ENCODE measurements at regions not wholly inside any gene's neighbourhood (a gene's known extent, or its start where the extent isn't known, plus 50 kb on each side); places are given as distances from the start of the nearest gene placed in this dataset.

DNA sequence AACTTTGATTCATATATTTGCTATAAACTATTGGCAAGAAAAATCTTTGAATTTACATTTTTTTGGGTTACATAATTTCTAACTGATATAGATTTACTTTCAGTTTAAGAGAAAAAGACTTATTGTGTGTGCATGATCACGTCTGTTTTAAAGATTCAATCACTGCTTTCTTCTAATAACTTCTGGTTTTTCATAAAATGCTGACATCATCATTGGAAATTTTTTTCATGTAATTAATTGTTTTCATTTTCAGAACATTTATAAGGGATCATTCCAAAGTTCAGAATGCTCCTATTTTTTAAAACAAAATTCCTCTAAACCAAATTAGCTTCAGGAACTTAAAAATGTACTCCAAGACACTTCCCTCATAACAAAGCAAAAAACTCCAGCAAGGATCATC lies 500.7 kb upstream of the GBE1 start:
- no peak for TF ChIP-seq PPARA (CRISPR knock-in tag; IDR thresholded peaks at IDR 0.05; ENCODE audit: borderline replicate concordance)
- ATAC-seq: no peak

DNA sequence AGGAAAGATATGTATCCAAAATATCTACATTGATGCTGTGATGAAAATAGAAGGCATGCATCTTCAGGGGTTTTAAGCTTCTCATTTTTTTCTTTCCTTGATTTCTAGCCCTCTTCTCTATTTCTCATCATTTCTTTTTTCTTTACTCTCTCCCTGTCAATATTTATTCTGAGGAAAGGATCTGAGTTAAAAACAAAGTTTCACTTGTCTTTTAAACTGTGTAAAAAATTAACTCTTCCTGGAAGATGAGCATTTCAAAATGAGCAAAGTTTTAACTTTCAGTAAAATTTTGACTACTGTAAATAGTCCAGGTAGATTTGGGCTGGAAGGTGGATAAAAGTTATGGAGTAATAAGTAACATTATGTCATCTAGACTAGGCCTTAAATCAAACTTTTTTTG lies 500.2 kb upstream of the GBE1 start:
- ATAC-seq: no peak
- TF ChIP-seq, protein P1, sequence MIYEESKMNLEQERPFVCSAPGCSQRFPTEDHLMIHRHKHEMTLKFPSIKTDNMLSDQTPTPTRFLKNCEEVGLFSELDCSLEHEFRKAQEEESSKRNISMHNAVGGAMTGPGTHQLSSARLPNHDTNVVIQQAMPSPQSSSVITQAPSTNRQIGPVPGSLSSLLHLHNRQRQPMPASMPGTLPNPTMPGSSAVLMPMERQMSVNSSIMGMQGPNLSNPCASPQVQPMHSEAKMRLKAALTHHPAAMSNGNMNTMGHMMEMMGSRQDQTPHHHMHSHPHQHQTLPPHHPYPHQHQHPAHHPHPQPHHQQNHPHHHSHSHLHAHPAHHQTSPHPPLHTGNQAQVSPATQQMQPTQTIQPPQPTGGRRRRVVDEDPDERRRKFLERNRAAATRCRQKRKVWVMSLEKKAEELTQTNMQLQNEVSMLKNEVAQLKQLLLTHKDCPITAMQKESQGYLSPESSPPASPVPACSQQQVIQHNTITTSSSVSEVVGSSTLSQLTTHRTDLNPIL (CRISPR knock-in tag; IDR thresholded peaks at IDR 0.05; ENCODE audit: low read depth): no peak
- TF ChIP-seq ZNF565 (CRISPR knock-in tag; conservative IDR thresholded peaks at IDR 0.05; ENCODE audit: low read depth) (no peak), RARB (CRISPR knock-in tag; IDR thresholded peaks at IDR 0.05) (no peak), GLIS3 (CRISPR knock-in tag; IDR thresholded peaks at IDR 0.05) (no peak), OSR1 (CRISPR knock-in tag; IDR thresholded peaks at IDR 0.05) (no peak), ISL1 (CRISPR knock-in tag; IDR thresholded peaks at IDR 0.05) (no peak), PPARA (CRISPR knock-in tag; IDR thresholded peaks at IDR 0.05; ENCODE audit: borderline replicate concordance) (no peak), ZNF8 (CRISPR knock-in tag; IDR thresholded peaks at IDR 0.05) (no peak)

DNA sequence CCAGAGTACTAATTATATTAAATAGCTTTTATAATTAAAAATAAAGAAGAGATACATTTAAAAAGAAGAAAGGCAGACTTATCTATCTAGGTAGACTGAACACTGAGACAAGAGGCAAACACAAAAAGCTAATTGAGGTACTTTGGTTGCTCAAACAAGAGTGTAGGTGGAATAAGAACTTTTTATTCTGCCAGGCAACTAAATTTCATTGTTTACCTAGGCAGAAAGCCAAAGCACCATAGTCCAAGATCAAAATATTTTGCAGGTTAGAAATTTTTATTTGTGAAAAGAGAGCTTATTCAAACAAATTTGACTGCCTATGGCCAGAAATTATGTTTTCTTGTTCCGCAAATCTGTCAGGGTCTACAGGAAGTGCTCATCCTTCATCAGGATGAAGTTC lies 499.6 kb upstream of the GBE1 start:
- ATAC-seq: no peak
- TF ChIP-seq ARNTL (CRISPR knock-in tag; IDR thresholded peaks at IDR 0.05; ENCODE audit: borderline replicate concordance, low read depth) (no peak), PPARA (CRISPR knock-in tag; IDR thresholded peaks at IDR 0.05; ENCODE audit: borderline replicate concordance) (no peak)
- TF ChIP-seq, protein P2, sequence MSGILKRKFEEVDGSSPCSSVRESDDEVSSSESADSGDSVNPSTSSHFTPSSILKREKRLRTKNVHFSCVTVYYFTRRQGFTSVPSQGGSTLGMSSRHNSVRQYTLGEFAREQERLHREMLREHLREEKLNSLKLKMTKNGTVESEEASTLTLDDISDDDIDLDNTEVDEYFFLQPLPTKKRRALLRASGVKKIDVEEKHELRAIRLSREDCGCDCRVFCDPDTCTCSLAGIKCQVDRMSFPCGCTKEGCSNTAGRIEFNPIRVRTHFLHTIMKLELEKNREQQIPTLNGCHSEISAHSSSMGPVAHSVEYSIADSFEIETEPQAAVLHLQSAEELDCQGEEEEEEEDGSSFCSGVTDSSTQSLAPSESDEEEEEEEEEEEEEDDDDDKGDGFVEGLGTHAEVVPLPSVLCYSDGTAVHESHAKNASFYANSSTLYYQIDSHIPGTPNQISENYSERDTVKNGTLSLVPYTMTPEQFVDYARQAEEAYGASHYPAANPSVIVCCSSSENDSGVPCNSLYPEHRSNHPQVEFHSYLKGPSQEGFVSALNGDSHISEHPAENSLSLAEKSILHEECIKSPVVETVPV (CRISPR knock-in tag; IDR thresholded peaks at IDR 0.05): no peak
- TF ChIP-seq, protein P3, sequence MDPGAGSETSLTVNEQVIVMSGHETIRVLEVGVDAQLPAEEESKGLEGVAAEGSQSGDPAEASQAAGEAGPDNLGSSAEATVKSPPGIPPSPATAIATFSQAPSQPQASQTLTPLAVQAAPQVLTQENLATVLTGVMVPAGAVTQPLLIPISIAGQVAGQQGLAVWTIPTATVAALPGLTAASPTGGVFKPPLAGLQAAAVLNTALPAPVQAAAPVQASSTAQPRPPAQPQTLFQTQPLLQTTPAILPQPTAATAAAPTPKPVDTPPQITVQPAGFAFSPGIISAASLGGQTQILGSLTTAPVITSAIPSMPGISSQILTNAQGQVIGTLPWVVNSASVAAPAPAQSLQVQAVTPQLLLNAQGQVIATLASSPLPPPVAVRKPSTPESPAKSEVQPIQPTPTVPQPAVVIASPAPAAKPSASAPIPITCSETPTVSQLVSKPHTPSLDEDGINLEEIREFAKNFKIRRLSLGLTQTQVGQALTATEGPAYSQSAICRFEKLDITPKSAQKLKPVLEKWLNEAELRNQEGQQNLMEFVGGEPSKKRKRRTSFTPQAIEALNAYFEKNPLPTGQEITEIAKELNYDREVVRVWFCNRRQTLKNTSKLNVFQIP (CRISPR knock-in tag; IDR thresholded peaks at IDR 0.05; ENCODE audit: borderline replicate concordance, low read depth): no peak

DNA sequence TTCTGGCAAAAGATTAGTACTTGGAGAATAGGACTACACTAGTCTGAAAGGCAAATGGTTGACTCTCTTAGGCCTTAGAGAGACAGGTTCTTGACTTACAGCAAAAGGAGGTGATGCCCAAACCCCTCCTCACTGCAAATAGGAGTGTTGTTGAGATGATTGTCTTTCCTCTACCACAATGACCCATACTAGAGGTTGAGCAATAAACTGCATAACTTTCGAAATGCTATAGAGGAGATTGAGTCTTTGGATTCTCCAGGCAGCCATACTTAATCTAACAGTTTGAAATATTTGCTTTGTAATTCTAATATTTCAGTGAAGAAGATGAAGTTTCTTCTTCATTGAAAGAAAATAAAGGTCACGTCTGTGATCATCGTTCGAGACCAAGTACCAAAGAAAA lies 498.5 kb upstream of the GBE1 start:
- no peak for ATAC-seq
- TF ChIP-seq TCF4 (CRISPR knock-in tag; IDR thresholded peaks at IDR 0.05; ENCODE audit: borderline replicate concordance) (no peak), ESRRG (CRISPR knock-in tag; IDR thresholded peaks at IDR 0.05) (no peak), OSR1 (CRISPR knock-in tag; IDR thresholded peaks at IDR 0.05) (no peak), SNAI2 (CRISPR knock-in tag; IDR thresholded peaks at IDR 0.05) (no peak), BACH2 (CRISPR knock-in tag; IDR thresholded peaks at IDR 0.05; ENCODE audit: borderline replicate concordance) (no peak), GLIS3 (CRISPR knock-in tag; IDR thresholded peaks at IDR 0.05) (no peak)
- TF ChIP-seq, protein P1 (CRISPR knock-in tag; IDR thresholded peaks at IDR 0.05; ENCODE audit: low read depth): no peak
- TF ChIP-seq, protein P2 (CRISPR knock-in tag; IDR thresholded peaks at IDR 0.05): no peak
- TF ChIP-seq, protein P4, sequence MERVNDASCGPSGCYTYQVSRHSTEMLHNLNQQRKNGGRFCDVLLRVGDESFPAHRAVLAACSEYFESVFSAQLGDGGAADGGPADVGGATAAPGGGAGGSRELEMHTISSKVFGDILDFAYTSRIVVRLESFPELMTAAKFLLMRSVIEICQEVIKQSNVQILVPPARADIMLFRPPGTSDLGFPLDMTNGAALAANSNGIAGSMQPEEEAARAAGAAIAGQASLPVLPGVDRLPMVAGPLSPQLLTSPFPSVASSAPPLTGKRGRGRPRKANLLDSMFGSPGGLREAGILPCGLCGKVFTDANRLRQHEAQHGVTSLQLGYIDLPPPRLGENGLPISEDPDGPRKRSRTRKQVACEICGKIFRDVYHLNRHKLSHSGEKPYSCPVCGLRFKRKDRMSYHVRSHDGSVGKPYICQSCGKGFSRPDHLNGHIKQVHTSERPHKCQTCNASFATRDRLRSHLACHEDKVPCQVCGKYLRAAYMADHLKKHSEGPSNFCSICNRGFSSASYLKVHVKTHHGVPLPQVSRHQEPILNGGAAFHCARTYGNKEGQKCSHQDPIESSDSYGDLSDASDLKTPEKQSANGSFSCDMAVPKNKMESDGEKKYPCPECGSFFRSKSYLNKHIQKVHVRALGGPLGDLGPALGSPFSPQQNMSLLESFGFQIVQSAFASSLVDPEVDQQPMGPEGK (CRISPR knock-in tag; IDR thresholded peaks at IDR 0.05; ENCODE audit: borderline replicate concordance): no peak

DNA sequence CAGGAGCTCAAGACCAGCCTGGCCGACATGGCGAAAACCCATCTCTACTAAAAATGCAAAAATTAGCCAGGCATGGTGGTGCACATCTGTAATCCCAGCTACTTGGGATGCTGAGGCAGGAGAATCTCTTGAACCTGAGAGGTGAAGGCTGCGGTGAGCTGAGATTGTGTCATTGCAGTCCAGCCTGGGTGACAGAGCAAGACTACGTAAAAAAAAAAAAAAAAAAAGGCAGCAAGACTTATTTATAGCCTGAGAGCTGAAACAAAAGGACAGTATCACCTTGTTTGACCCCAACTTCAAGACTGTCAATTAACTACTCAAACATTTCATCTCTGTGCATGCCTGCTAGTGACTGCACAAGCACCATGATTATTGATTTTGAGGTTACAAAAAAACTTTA lies 478.9 kb upstream of the GBE1 start:
- no peak for ATAC-seq
- TF ChIP-seq ISL1 (CRISPR knock-in tag; IDR thresholded peaks at IDR 0.05) (no peak), ZNF565 (CRISPR knock-in tag; conservative IDR thresholded peaks at IDR 0.05; ENCODE audit: low read depth) (no peak), ZFP3 (CRISPR knock-in tag; IDR thresholded peaks at IDR 0.05) (no peak), OSR1 (CRISPR knock-in tag; IDR thresholded peaks at IDR 0.05) (no peak), TCF4 (CRISPR knock-in tag; IDR thresholded peaks at IDR 0.05; ENCODE audit: borderline replicate concordance) (no peak), ZFP30 (CRISPR knock-in tag; IDR thresholded peaks at IDR 0.05) (no peak), ESRRG (CRISPR knock-in tag; IDR thresholded peaks at IDR 0.05) (no peak)
- TF ChIP-seq, protein P3 (CRISPR knock-in tag; IDR thresholded peaks at IDR 0.05; ENCODE audit: borderline replicate concordance, low read depth): no peak
- TF ChIP-seq, protein P2 (CRISPR knock-in tag; IDR thresholded peaks at IDR 0.05): no peak
